Daoy (cell line): ENCODE measurements at regions not wholly inside any gene's neighbourhood (a gene's known extent, or its start where the extent isn't known, plus 50 kb on each side); places are given as distances from the start of the nearest gene placed in this dataset.

Experiments used
- DNase-seq: peaks from one replicate; pipeline ENCODE4 v3.0.0-alpha.2; 2015; ENCODE audit warnings: low read depth

- DNase-seq, result no peak
Measured at GRCh38 chr5:26231316-26231715, 807.1 kb downstream of the CDH9 start.

- no peak for DNase-seq
Measured at GRCh38 chr5:26229848-26230247, 808.5 kb downstream of the CDH9 start.

GRCh38 chr5:26227245-26227644 is 811.1 kb downstream of the CDH9 start:
- no peak for DNase-seq

- DNase-seq, result no peak
Measured at GRCh38 chr5:26205121-26205520, 833.3 kb downstream of the CDH9 start.

GRCh38 chr5:26193626-26194025 is 844.8 kb downstream of the CDH9 start:
- DNase-seq, result no peak

- no peak for DNase-seq
Measured at GRCh38 chr5:26192486-26192885, 845.9 kb downstream of the CDH9 start.

GRCh38 chr5:26181582-26181981 is 856.8 kb downstream of the CDH9 start:
- DNase-seq, result no peak

GRCh38 chr5:26148569-26149107 is 889.7 kb downstream of the CDH9 start:
- no peak for DNase-seq

- DNase-seq, result no peak
Measured at GRCh38 chr5:26143259-26143658, 895.1 kb downstream of the CDH9 start.

- DNase-seq, result peak; percentile 13
Measured at GRCh38 chr5:26121338-26121737, 917.0 kb downstream of the CDH9 start.

- DNase-seq, result no peak
Measured at GRCh38 chr5:26104175-26104574, 934.2 kb downstream of the CDH9 start.

- no peak for DNase-seq
Measured at GRCh38 chr5:26060212-26060611, 978.2 kb downstream of the CDH9 start.

- DNase-seq, result no peak
Measured at GRCh38 chr5:26054594-26054993, 983.8 kb downstream of the CDH9 start.

GRCh38 chr5:26034813-26035212 is 1003.6 kb downstream of the CDH9 start:
- DNase-seq, result no peak

- DNase-seq, result no peak
Measured at GRCh38 chr5:26031481-26031880, 1006.9 kb downstream of the CDH9 start.

- no peak for DNase-seq
Measured at GRCh38 chr5:26026044-26026443, 1012.3 kb downstream of the CDH9 start.

- peak; percentile 6 for DNase-seq
Measured at GRCh38 chr5:26024774-26025173, 1013.6 kb downstream of the CDH9 start.

GRCh38 chr5:26023361-26023760 is 1015.0 kb downstream of the CDH9 start:
- no peak for DNase-seq

- DNase-seq, result no peak
Measured at GRCh38 chr5:26014206-26014605, 1024.2 kb downstream of the CDH9 start.

GRCh38 chr5:26012078-26012477 is 1026.3 kb downstream of the CDH9 start:
- no peak for DNase-seq

- DNase-seq, result no peak
Measured at GRCh38 chr5:26009742-26010141, 1028.6 kb downstream of the CDH9 start.

GRCh38 chr5:26003966-26004365 is 1034.4 kb downstream of the CDH9 start:
- no peak for DNase-seq

- DNase-seq, result no peak
Measured at GRCh38 chr5:25995209-25995608, 1043.2 kb downstream of the CDH9 start.

- DNase-seq, result no peak
Measured at GRCh38 chr5:25993701-25994100, 1044.7 kb downstream of the CDH9 start.

GRCh38 chr5:25991639-25992038 is 1046.7 kb downstream of the CDH9 start:
- no peak for DNase-seq
